Activated CD4-positive, alpha-beta T cell treated with anti-CD3 and anti-CD28 coated beads, Interleukin-2, amount 10 ng/mL, durations not matched to agents 24 days and 14 days (primary cell): ENCODE measurements at regions not wholly inside any gene's neighbourhood (a gene's known extent, or its start where the extent isn't known, plus 50 kb on each side); places are given as distances from the start of the nearest gene placed in this dataset.
"Not testable (repeated sequence)": the region's sequence is repeated elsewhere in the genome, so short reads cannot be mapped to it uniquely, and the experiment has no call there.

Source experiments
- DNase-seq: peaks from one replicate; pipeline ENCODE4 v3.0.0; 2022
- H3K27ac Mint-ChIP-seq: one replicate; pipeline ENCODE4 v1.8.0; 2022; ENCODE audit warnings: mild to moderate bottlenecking, mixed read lengths
- H3K27me3 Mint-ChIP-seq: one replicate; pipeline ENCODE4 v1.8.0; 2022; ENCODE audit warnings: mixed read lengths
- H3K36me3 Mint-ChIP-seq: one replicate; pipeline ENCODE4 v1.8.0; 2022; ENCODE audit warnings: low read depth, mild to moderate bottlenecking, mixed read lengths
- H3K4me1 Mint-ChIP-seq: one replicate; pipeline ENCODE4 v1.8.0; 2021; ENCODE audit warnings: mixed read lengths
- H3K4me3 Mint-ChIP-seq: one replicate; pipeline ENCODE4 v1.8.0; 2022; ENCODE audit warnings: mild to moderate bottlenecking, moderate library complexity, mixed read lengths
- H3K9me3 Mint-ChIP-seq: one replicate; pipeline ENCODE4 v1.8.0; 2021; ENCODE audit warnings: mixed read lengths
- intact Hi-C: fragments of 100-400 bp; cut with micrococcal nuclease; formaldehyde crosslinking; loops from one replicate; pipeline ENCODE4 v1.15.1; 2023

DNA sequence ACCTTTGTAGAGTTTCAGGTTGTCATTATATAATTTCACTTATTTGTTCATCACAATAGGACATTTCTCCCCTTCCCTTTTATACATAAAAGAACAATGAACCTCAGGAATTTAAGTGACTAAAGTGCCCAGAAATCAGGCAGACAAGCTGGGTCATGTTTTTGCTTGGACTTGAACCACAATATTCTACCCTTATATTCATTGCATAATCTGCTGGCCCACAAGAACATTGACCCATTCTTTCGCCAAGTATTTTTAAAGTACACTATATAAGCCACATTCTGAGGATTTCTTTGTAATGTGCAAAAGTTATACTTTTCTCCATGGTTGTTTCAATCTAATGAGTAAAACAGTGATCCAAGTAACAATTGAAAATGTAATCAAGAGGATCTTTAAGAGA is 637.5 kb upstream of the SLIT2 start:
- Mint-ChIP-seq H3K36me3 (no peaks in the 10 kb centered on the region), H3K27me3 (no peaks in the 10 kb centered on the region), H3K4me1 (no peaks in the 10 kb centered on the region), H3K27ac (no peak overlapping the region), H3K4me3 (no peak overlapping the region), H3K9me3 (peaks cover 10% of the 10 kb centered on the region)
- intact Hi-C loops: no loop called here
- no peak for DNase-seq

GRCh38 chr4:19596342-19596741 is 655.4 kb upstream of the SLIT2 start:
- Mint-ChIP-seq H3K4me1 (no peaks in the 10 kb centered on the region), H3K27ac (no peak overlapping the region), H3K36me3 (no peaks in the 10 kb centered on the region), H3K9me3 (peaks cover 10% of the 10 kb centered on the region), H3K27me3 (no peaks in the 10 kb centered on the region), H3K4me3 (no peak overlapping the region)
- no peak for DNase-seq
- intact Hi-C loops: no loop called here

GRCh38 chr4:19592391-19592790 is 659.3 kb upstream of the SLIT2 start:
- DNase-seq: no peak
- peaks cover 11% of the 10 kb centered on the region for H3K9me3 Mint-ChIP-seq
- H3K27ac Mint-ChIP-seq: no peak overlapping the region
- H3K27me3 Mint-ChIP-seq: no peaks in the 10 kb centered on the region
- H3K36me3 Mint-ChIP-seq: no peaks in the 10 kb centered on the region
- intact Hi-C loops: no loop called here
- H3K4me1 Mint-ChIP-seq: no peaks in the 10 kb centered on the region
- H3K4me3 Mint-ChIP-seq: no peak overlapping the region

- Mint-ChIP-seq H3K27me3 (no peaks in the 10 kb centered on the region), H3K36me3 (no peaks in the 10 kb centered on the region), H3K4me3 (no peak overlapping the region), H3K4me1 (no peaks in the 10 kb centered on the region), H3K27ac (no peak overlapping the region), H3K9me3 (no peaks in the 10 kb centered on the region)
- intact Hi-C loops: no loop called here
- DNase-seq: no peak
Observed at GRCh38 chr4:19583827-19584569, 667.7 kb upstream of the SLIT2 start.

- no peaks in the 10 kb centered on the region for H3K27me3 Mint-ChIP-seq
- H3K9me3 Mint-ChIP-seq: no peaks in the 10 kb centered on the region
- H3K36me3 Mint-ChIP-seq: no peaks in the 10 kb centered on the region
- no peak overlapping the region for H3K4me3 Mint-ChIP-seq
- intact Hi-C loops: no loop called here
- DNase-seq: no peak
- no peak overlapping the region for H3K27ac Mint-ChIP-seq
- no peaks in the 10 kb centered on the region for H3K4me1 Mint-ChIP-seq
Observed at GRCh38 chr4:19580095-19580494, 671.6 kb upstream of the SLIT2 start.

DNA sequence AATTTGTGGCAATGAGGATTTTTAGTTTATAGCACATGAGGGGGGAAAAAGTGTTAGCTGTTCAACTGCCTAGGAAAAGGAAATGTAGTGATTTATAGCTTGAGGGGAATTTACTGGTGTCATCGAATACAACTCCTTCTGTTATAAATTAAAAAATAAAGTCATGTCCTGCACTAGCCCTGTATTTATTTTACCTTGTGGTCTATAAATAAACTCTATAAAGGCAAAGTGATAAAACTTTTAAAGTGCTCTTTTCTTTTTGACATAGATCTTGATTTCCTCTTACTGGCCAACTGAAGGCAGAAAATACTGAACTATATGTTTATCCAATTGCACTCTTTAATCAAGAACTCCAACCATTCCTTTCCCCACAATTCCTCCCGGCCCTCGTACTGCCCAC is 672.1 kb upstream of the SLIT2 start:
- intact Hi-C loops: no loop called here
- no peak overlapping the region for H3K27ac Mint-ChIP-seq
- no peaks in the 10 kb centered on the region for H3K27me3 Mint-ChIP-seq
- DNase-seq: no peak
- H3K9me3 Mint-ChIP-seq: no peaks in the 10 kb centered on the region
- H3K36me3 Mint-ChIP-seq: no peaks in the 10 kb centered on the region
- H3K4me1 Mint-ChIP-seq: no peaks in the 10 kb centered on the region
- no peak overlapping the region for H3K4me3 Mint-ChIP-seq

DNA sequence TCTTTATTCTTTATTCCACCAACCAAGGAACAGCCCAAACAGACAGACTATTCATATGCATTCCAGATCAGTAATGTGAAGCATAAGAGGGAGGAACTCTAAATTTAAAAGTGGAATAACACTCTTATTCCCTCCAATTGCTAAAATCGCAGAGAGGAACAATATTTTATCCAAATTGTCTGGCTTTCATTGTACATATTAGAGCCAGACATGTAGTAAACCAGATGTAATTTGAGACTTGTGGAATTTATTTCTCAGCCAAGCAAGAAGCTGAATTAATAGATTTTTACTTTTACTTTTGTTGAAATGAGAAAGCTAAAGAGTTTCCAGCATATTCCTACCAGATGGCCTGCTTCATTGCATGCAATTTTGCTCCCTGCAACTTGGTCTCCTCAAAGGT is 674.6 kb upstream of the SLIT2 start:
- no peak overlapping the region for H3K27ac Mint-ChIP-seq
- H3K27me3 Mint-ChIP-seq: no peaks in the 10 kb centered on the region
- intact Hi-C loops: no loop called here
- no peak for DNase-seq
- no peaks in the 10 kb centered on the region for H3K4me1 Mint-ChIP-seq
- H3K9me3 Mint-ChIP-seq: no peaks in the 10 kb centered on the region
- no peak overlapping the region for H3K4me3 Mint-ChIP-seq
- no peaks in the 10 kb centered on the region for H3K36me3 Mint-ChIP-seq

- Mint-ChIP-seq H3K36me3 (no peaks in the 10 kb centered on the region), H3K4me1 (no peaks in the 10 kb centered on the region), H3K27ac (no peak overlapping the region), H3K9me3 (no peaks in the 10 kb centered on the region), H3K4me3 (no peak overlapping the region), H3K27me3 (no peaks in the 10 kb centered on the region)
- intact Hi-C loops: no loop called here
- DNase-seq: no peak
Observed at GRCh38 chr4:19575924-19576323, 675.8 kb upstream of the SLIT2 start.

DNA sequence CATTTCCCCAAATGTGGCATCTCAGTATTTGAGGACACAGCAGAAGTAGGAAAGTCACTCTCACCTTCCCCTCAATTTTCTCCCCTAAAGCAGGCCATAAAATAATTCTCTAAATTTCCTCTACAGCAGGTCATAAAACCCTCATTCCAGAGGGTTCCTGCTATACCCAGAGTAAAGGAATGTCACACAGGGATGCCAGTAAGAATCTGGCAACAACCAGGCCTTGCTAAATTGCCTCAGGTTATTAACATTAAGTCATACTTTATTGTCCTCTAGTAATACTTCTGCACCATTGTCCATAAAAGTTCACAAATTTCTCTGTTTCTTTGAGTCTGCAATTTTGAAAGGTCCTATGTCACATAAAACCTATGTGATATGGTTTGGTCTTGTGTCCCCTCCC is 685.7 kb upstream of the SLIT2 start:
- DNase-seq: no peak
- H3K4me3 Mint-ChIP-seq: no peak overlapping the region
- no peaks in the 10 kb centered on the region for H3K4me1 Mint-ChIP-seq
- H3K36me3 Mint-ChIP-seq: no peaks in the 10 kb centered on the region
- intact Hi-C loops: no loop called here
- no peak overlapping the region for H3K27ac Mint-ChIP-seq
- peaks cover 11% of the 10 kb centered on the region for H3K9me3 Mint-ChIP-seq
- no peaks in the 10 kb centered on the region for H3K27me3 Mint-ChIP-seq

GRCh38 chr4:19562456-19562855 is 689.2 kb upstream of the SLIT2 start:
- H3K27me3 Mint-ChIP-seq: no peaks in the 10 kb centered on the region
- H3K27ac Mint-ChIP-seq: no peak overlapping the region
- DNase-seq: no peak
- no peak overlapping the region for H3K4me3 Mint-ChIP-seq
- H3K9me3 Mint-ChIP-seq: peaks cover 11% of the 10 kb centered on the region
- H3K36me3 Mint-ChIP-seq: no peaks in the 10 kb centered on the region
- no peaks in the 10 kb centered on the region for H3K4me1 Mint-ChIP-seq
- intact Hi-C loops: no loop called here

DNA sequence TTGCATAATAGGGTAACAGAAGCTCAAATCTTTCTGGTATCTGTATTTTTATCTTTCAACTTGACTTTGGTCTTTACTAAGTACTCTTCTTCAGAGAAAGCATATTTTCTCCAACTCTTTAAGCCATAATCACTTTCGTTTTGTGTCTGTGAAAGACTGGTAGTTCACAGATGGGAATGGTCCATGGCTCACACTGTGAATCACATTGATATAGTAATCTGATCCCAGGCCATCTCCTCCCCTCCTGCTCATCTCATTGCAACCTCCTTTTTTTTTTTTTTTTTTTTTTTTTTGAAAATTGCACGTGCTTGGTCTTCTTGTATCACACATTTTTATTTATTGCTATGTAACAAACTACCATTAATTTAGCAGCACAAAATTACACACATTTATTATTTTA is 694.5 kb upstream of the SLIT2 start:
- no peak for DNase-seq
- Mint-ChIP-seq H3K36me3 (no peaks in the 10 kb centered on the region), H3K27ac (no peak overlapping the region), H3K27me3 (no peaks in the 10 kb centered on the region), H3K4me3 (no peak overlapping the region), H3K9me3 (no peaks in the 10 kb centered on the region), H3K4me1 (no peaks in the 10 kb centered on the region)
- intact Hi-C loops: no loop called here

DNA sequence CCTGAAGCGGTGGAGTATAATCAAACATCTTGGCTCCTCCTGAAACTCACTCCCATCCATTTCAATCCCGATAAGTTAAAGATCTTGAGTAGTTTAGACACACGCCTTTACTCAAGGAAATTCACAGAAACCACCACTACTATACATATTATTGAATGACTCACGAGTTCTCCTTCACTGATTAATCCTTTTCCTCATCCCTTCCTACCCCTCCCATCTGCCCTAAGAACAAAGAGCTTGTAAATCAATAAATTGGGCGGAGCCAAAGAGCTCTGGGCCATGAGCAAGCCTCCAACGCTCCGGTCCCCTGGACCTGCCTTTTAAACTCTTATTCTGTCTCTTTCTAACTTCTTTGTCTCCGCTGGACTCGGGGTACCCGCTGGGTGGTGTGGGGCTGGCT is 695.4 kb upstream of the SLIT2 start:
- H3K27me3 Mint-ChIP-seq, H3K9me3 Mint-ChIP-seq, H3K27ac Mint-ChIP-seq, intact Hi-C loops, H3K4me1 Mint-ChIP-seq, DNase-seq, H3K36me3 Mint-ChIP-seq, H3K4me3 Mint-ChIP-seq: not testable (repeated sequence)

DNA sequence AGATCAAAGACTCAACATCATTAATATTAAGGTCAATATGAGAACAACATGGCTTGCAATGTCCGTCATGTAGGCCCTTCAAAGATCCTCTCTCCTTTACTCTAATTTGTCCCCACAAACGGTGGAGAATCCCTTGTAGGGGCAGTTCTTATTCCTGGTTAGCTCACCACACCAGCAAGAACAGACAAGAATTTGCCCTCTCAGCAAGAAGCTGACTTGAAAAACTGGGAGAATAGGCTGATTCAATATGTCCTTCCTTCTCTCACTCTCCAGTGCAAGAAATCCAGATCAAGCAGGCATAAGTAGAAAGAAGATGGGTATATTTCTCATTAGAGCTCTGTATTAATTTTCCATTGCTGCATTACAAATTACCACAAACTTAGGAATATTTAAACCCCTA is 704.2 kb upstream of the SLIT2 start:
- no peaks in the 10 kb centered on the region for H3K27me3 Mint-ChIP-seq
- no peak overlapping the region for H3K27ac Mint-ChIP-seq
- no peaks in the 10 kb centered on the region for H3K4me1 Mint-ChIP-seq
- H3K4me3 Mint-ChIP-seq: no peak overlapping the region
- H3K9me3 Mint-ChIP-seq: no peaks in the 10 kb centered on the region
- H3K36me3 Mint-ChIP-seq: no peaks in the 10 kb centered on the region
- no peak for DNase-seq
- intact Hi-C loops: no loop called here

DNA sequence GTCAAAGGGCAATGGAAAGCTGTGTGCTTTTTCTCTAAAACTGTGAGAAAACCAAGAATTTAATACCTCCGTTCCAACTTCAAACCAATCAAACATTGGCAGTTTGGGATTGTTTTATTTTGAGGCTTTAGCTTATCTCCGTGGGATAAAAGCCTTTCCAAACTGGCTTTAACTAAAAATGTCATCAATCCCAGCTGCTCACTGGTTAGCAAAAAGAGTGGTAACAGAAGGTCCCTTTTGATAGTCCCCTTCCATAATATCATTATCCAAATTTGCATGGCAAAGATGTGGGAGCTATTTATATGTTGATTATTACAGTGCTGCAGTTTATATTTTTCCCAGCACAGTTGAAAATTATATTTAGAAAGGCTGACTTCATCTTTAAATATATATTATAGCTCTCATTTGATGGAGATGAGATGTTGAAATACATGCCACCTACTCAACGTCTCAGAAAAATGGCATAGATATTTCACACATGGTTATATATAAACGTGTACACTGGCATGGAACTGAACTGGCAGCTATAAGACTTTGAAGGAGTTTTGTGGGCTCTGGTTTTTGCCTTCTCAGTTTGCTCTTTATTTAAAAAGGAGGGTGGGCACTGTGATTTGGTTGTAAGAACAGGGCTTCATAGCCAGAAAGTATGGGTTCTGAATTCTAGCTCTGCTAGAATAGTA is 707.1 kb upstream of the SLIT2 start:
- H3K4me3 Mint-ChIP-seq: no peak overlapping the region
- no peaks in the 10 kb centered on the region for H3K36me3 Mint-ChIP-seq
- no peaks in the 10 kb centered on the region for H3K9me3 Mint-ChIP-seq
- no peaks in the 10 kb centered on the region for H3K27me3 Mint-ChIP-seq
- intact Hi-C loops: no loop called here
- no peak overlapping the region for H3K27ac Mint-ChIP-seq
- H3K4me1 Mint-ChIP-seq: no peaks in the 10 kb centered on the region
- DNase-seq: no peak
